GM12878 (cell line): ENCODE measurements at regions not wholly inside any gene's neighbourhood (a gene's known extent, or its start where the extent isn't known, plus 50 kb on each side); places are given as distances from the start of the nearest gene placed in this dataset.

Experiments
- ATAC-seq: fragments of 200-7000 bp; cut with Tn5 transposase; 3 replicates; pipeline ENCODE4 v1.9.1; 2020; ENCODE audit warnings: mild to moderate bottlenecking, moderate library complexity
- BruUV-seq: library from RNA; stranded (reverse); fragments of 400-500 nt; replicated peaks from 2 replicates; lab custom pipeline; 2021; lab: Mats Ljungman, UMichigan
- CTCF ChIA-PET: fragments of 300-600 bp; sonication (Branson Sonifier 250); formaldehyde crosslinking; extraction: SDS; loops from one replicate; lab custom pipeline; 2021; ENCODE audit warnings: inconsistent platforms; lab: Yijun Ruan, JAX
- POLR2A ChIA-PET: fragments of 350-600 bp; formaldehyde crosslinking; extraction: SDS; loops from one replicate; lab custom pipeline; 2021; ENCODE audit warnings: inconsistent platforms; lab: Charles Lee
- RAD21 ChIA-PET: fragments of 300-600 bp; sonication (Branson Sonifier 250); formaldehyde crosslinking; loops from one replicate; lab custom pipeline; 2023; ENCODE audit warnings: antibody characterized with exemption; ENCODE audit not compliant: unreplicated experiment; lab: Charles Lee
- SMC1A ChIA-PET: fragments of 300-600 bp; sonication (Branson Sonifier 250); formaldehyde crosslinking; loops from one replicate; lab custom pipeline; 2023; ENCODE audit not compliant: unreplicated experiment, uncharacterized antibody; lab: Charles Lee
- DNase-seq: peaks from one replicate; pipeline ENCODE4 v3.0.0-alpha.2; 2011; ENCODE audit warnings: low read depth, low spot score
- FAIRE-seq: peaks from 3 replicates; lab custom pipeline; 2011; peaks lifted over from hg19 to GRCh38; lab: Jason Lieb, UNC
- H2AFZ ChIP-seq: 2 replicates; pipeline ENCODE4 v1.6.0; 2011; ENCODE audit warnings: low read depth, low read length, control low read depth; ENCODE audit not compliant: control insufficient read depth
- H3K27ac ChIP-seq: 2 replicates; pipeline ENCODE4 v1.5.1; 2011; ENCODE audit warnings: control low read depth; ENCODE audit not compliant: control insufficient read depth, insufficient read depth
- H3K27me3 ChIP-seq, 2 experiments: replicated peaks in 1 of 2; 2 replicates each; pipeline versions ENCODE4 v1.6.0 to v1.6.1; 2011; ENCODE audit warnings: low read length in 1 of 2; ENCODE audit not compliant: control insufficient read depth in 2 of 2, insufficient read depth in 2 of 2
- H3K36me3 ChIP-seq, 2 experiments: 2 replicates each; pipeline ENCODE4 v1.5.1; 2011; ENCODE audit warnings: low read length in 1 of 2; ENCODE audit not compliant: control insufficient read depth in 2 of 2, insufficient read depth in 2 of 2
- H3K4me1 ChIP-seq: 2 replicates; pipeline ENCODE4 v1.6.1; 2011; ENCODE audit warnings: mild to moderate bottlenecking, low read length, moderate library complexity, mixed read lengths; ENCODE audit not compliant: control insufficient read depth, insufficient read depth
- H3K4me2 ChIP-seq: 2 replicates; pipeline ENCODE4 v1.6.0; 2011; ENCODE audit warnings: control low read depth; ENCODE audit not compliant: control insufficient read depth, insufficient read depth
- H3K4me3 ChIP-seq: fragments of 200-600 bp; sonication (generic); 2 replicates; pipeline ENCODE4 v1.5.1; 2016
- H3K79me2 ChIP-seq: 2 replicates; pipeline ENCODE4 v1.6.0; 2011; ENCODE audit warnings: low read length; ENCODE audit not compliant: control insufficient read depth, insufficient read depth
- H3K9ac ChIP-seq: 2 replicates; pipeline ENCODE4 v1.8.0; 2011; ENCODE audit warnings: low read length, control low read depth, mixed read lengths; ENCODE audit not compliant: control insufficient read depth, insufficient read depth
- H3K9me3 ChIP-seq: replicated peaks from 3 replicates; pipeline ENCODE4 v1.5.1; 2011; ENCODE audit warnings: mild to moderate bottlenecking, low read length; ENCODE audit not compliant: control insufficient read depth, insufficient read depth
- H4K20me1 ChIP-seq: 2 replicates; pipeline ENCODE4 v1.6.0; 2011; ENCODE audit not compliant: control insufficient read depth, insufficient read depth
- CTCF ChIP-seq, 3 experiments: IDR thresholded peaks in 2 of 3; conservative IDR thresholded peaks in 1 of 3; 2 replicates each; pipeline ENCODE4 v1.5.1; 2011; ENCODE audit warnings: low read depth in 3 of 3, low read length in 3 of 3, mild to moderate bottlenecking in 3 of 3, control low read depth in 2 of 3, moderate library complexity in 2 of 3, inconsistent platforms in 1 of 3, mixed read lengths in 1 of 3; ENCODE audit not compliant: control insufficient read depth in 2 of 3, insufficient read depth in 1 of 3; ENCODE audit errors: extremely low read depth in 1 of 3
- EGR1 ChIP-seq, 2 experiments: IDR thresholded peaks; 1 replicate in 1 of 2; 2 replicates in 1 of 2; pipeline ENCODE4 v1.6.1; 2011 to 2012; ENCODE audit warnings: low read depth in 2 of 2, low read length in 2 of 2, borderline replicate concordance in 1 of 2, mild to moderate bottlenecking in 1 of 2, moderate library complexity in 1 of 2
- HCFC1 ChIP-seq: fragments of 150-350 bp; IDR thresholded peaks from 2 replicates; pipeline ENCODE4 v1.6.1; 2014; ENCODE audit warnings: low read length
- MTA2 ChIP-seq: fragments of 450-650 bp; IDR thresholded peaks from 2 replicates; pipeline ENCODE4 v1.6.1; 2016; ENCODE audit warnings: low read depth, mild to moderate bottlenecking, moderate library complexity
- MYB ChIP-seq: fragments of 150-350 bp; IDR thresholded peaks from 2 replicates; pipeline ENCODE4 v1.6.1; 2014; ENCODE audit warnings: mild to moderate bottlenecking, low read depth, low read length, borderline replicate concordance
- NFXL1 ChIP-seq: fragments of 450-650 bp; IDR thresholded peaks from 2 replicates; pipeline ENCODE4 v1.6.1; 2017; ENCODE audit warnings: antibody characterized with exemption, mild to moderate bottlenecking, borderline replicate concordance
- NR2F1 ChIP-seq: fragments of 450-650 bp; conservative IDR thresholded peaks from 2 replicates; pipeline ENCODE4 v1.6.1; 2017; ENCODE audit warnings: mild to moderate bottlenecking
- RAD21 ChIP-seq: IDR thresholded peaks from 2 replicates; pipeline ENCODE4 v1.6.1; 2011; ENCODE audit warnings: mild to moderate bottlenecking, low read depth, low read length, moderate library complexity; ENCODE audit not compliant: insufficient read depth
- RBBP5 ChIP-seq: fragments of 200-600 bp; sonication (generic); conservative IDR thresholded peaks from 2 replicates; pipeline ENCODE4 v1.6.1; 2016
- TBL1XR1 ChIP-seq: IDR thresholded peaks from 2 replicates; pipeline ENCODE4 v1.6.1; 2012; ENCODE audit warnings: low read depth, low read length, improper control_type of control experiment
- ZBTB11 ChIP-seq: fragments of 450-650 bp; formaldehyde crosslinking; IDR thresholded peaks from 2 replicates; pipeline ENCODE4 v1.5.0; 2022; ENCODE audit warnings: mild to moderate bottlenecking, missing genetic modification characterization
- ZNF687 ChIP-seq: fragments of 450-650 bp; IDR thresholded peaks from 2 replicates; pipeline ENCODE4 v1.6.1; 2017; ENCODE audit warnings: mild to moderate bottlenecking, moderate library complexity
- WGBS: methylation state at CpG from one replicate; pipeline ENCODE4 v1.1.6; 2016; ENCODE audit warnings: low lambda C conversion rate; ENCODE audit not compliant: insufficient replicate concordance, insufficient coverage; ENCODE audit errors: missing lambda C conversion rate; 5-methylcytosine and 5-hydroxymethylcytosine counted together
- in situ Hi-C: fragments of 300-500 bp; cut with MboI; formaldehyde crosslinking; loops from 9 replicates; pipeline ENCODE4 v1.14.3; 2018; ENCODE audit warnings: mixed read lengths
- intact Hi-C: fragments of 100-400 bp; cut with micrococcal nuclease; formaldehyde crosslinking; loops from one replicate; pipeline ENCODE4 v1.14.2; 2022; ENCODE audit not compliant: unreplicated experiment

GRCh38 chr16:9254863-9255262 is 163.4 kb downstream of the HAPSTR1 start (continued):
- no peak for TF ChIP-seq EGR1 (IDR thresholded peaks at IDR 0.05; ENCODE audit: borderline replicate concordance in 1 of 2, low read depth in 2 of 2, low read length in 2 of 2)
- no peak for TF ChIP-seq RBBP5
- no peak for TF ChIP-seq HCFC1
- TF ChIP-seq NFXL1 = no peak
- TF ChIP-seq TBL1XR1 = no peak
- TF ChIP-seq MYB = no peak

GRCh38 chr16:9256196-9256595 is 164.8 kb downstream of the HAPSTR1 start:
- 14% methylated on average over 6 of the region's 6 CpGs for WGBS
- ChIA-PET POLR2A (no interaction called here), CTCF (interaction anchor here (0.9 to 2.3 kb wide), 7 partner anchors 9 to 158 kb away, joined by 3 to 10 read pairs (median 3); no protein-coding TSS in a partner anchor), SMC1A (interaction anchor here (1.3 to 1.4 kb wide), 2 partner anchors 11 to 926 kb away, joined by 3 to 5 read pairs; partner anchors contain the start of gene GRIN2A), RAD21 (no interaction called here)
- Histone ChIP-seq H3K4me2 (no peak overlapping the region), H4K20me1 (no peaks in the 10 kb centered on the region), H3K36me3 (no peaks in the 10 kb centered on the region), H3K9ac (no peak overlapping the region), H3K4me1 (no peaks in the 10 kb centered on the region), H3K79me2 (no peaks in the 10 kb centered on the region), H3K9me3 (no peaks in the 10 kb centered on the region), H3K27ac (no peak overlapping the region), H3K27me3 (no peaks in the 10 kb centered on the region), H3K4me3 (no peak overlapping the region), H2AFZ (no peak overlapping the region)
- TF ChIP-seq MTA2 (no peak), RAD21 (peak; percentile 18; the same call in 1 of the 2 replicates), ZNF687 (no peak), NR2F1 (no peak), ZBTB11 (no peak), CTCF (IDR thresholded peaks at IDR 0.05 in 2 of 3, conservative IDR thresholded peaks at IDR 0.05 in 1 of 3; ENCODE audit: control insufficient read depth in 2 of 3, extremely low read depth in 1 of 3, insufficient read depth in 1 of 3, low read depth in 3 of 3, low read length in 3 of 3) (peak; percentile 45 to 73 (median 69))
- DNase-seq (no peak), ATAC-seq (peak; percentile 79), FAIRE-seq (no peak)
- BruUV-seq = no TSS peak
- intact Hi-C loops = loop anchor here (5.0 kb wide), 1 partner anchor 1001 kb away; no protein-coding TSS in a partner anchor
- in situ Hi-C loops = loop anchor here (5.0 to 10.0 kb wide), 2 partner anchors 926 to 1479 kb away; partner anchors contain the start of gene GRIN2A
